Astrocyte (in vitro differentiated cells and primary cell): ENCODE measurements at regions not wholly inside any gene's neighbourhood (a gene's known extent, or its start where the extent isn't known, plus 50 kb on each side); places are given as distances from the start of the nearest gene placed in this dataset.

ENCODE experiments used
- DNase-seq: peaks from one replicate; pipeline ENCODE4 v3.0.0-alpha.2; 2010; ENCODE audit warnings: low read depth
- FAIRE-seq: peaks from 2 replicates; lab custom pipeline; 2011; peaks lifted over from hg19 to GRCh38; lab: Jason Lieb, UNC
- H2AFZ ChIP-seq: 2 replicates; pipeline ENCODE4 v1.6.0; 2012; ENCODE audit warnings: low read depth, low read length, inconsistent platforms
- H3K27ac ChIP-seq: 2 replicates; pipeline ENCODE4 v1.5.1; 2011; ENCODE audit warnings: low read depth, low read length, inconsistent platforms
- H3K27me3 ChIP-seq: 2 replicates; pipeline ENCODE4 v1.6.0; 2011; ENCODE audit warnings: low read length, inconsistent platforms; ENCODE audit not compliant: insufficient read depth
- H3K36me3 ChIP-seq: 2 replicates; pipeline ENCODE4 v1.5.1; 2011; ENCODE audit warnings: low read length, inconsistent platforms; ENCODE audit not compliant: insufficient read depth
- H3K4me1 ChIP-seq: 2 replicates; pipeline ENCODE4 v1.5.1; 2011; ENCODE audit warnings: low read length, inconsistent platforms; ENCODE audit not compliant: insufficient read depth
- H3K4me2 ChIP-seq: 2 replicates; pipeline ENCODE4 v1.6.0; 2012; ENCODE audit warnings: low read length, inconsistent platforms
- H3K4me3 ChIP-seq: 2 replicates; pipeline ENCODE4 v1.5.1; 2011; ENCODE audit warnings: low read depth, mild to moderate bottlenecking, low read length, inconsistent platforms; ENCODE audit not compliant: insufficient read depth
- H3K79me2 ChIP-seq: 2 replicates; pipeline ENCODE4 v1.6.0; 2012; ENCODE audit warnings: mild to moderate bottlenecking, low read length, inconsistent platforms; ENCODE audit not compliant: insufficient read depth
- H3K9ac ChIP-seq: 2 replicates; pipeline ENCODE4 v1.6.0; 2012; ENCODE audit warnings: mild to moderate bottlenecking, low read length, inconsistent platforms
- H3K9me3 ChIP-seq: 2 replicates; pipeline ENCODE4 v1.5.1; 2012; ENCODE audit warnings: low read depth, mild to moderate bottlenecking, low read length, inconsistent platforms; ENCODE audit not compliant: insufficient read depth
- H4K20me1 ChIP-seq: 2 replicates; pipeline ENCODE4 v1.6.0; 2012; ENCODE audit warnings: low read length, inconsistent platforms; ENCODE audit not compliant: insufficient read depth
- H3K27ac Mint-ChIP-seq: one replicate; pipeline ENCODE4 v1.8.0; 2021; ENCODE audit warnings: mild to moderate bottlenecking, mixed read lengths; ENCODE audit not compliant: unreplicated experiment
- H3K27me3 Mint-ChIP-seq: one replicate; pipeline ENCODE4 v1.8.0; 2021; ENCODE audit warnings: low read depth, mixed read lengths; ENCODE audit not compliant: unreplicated experiment
- H3K36me3 Mint-ChIP-seq: one replicate; pipeline ENCODE4 v1.8.0; 2021; ENCODE audit warnings: low read depth, mixed read lengths; ENCODE audit not compliant: unreplicated experiment
- H3K4me1 Mint-ChIP-seq: one replicate; pipeline ENCODE4 v1.8.0; 2021; ENCODE audit warnings: low read depth, mixed read lengths; ENCODE audit not compliant: unreplicated experiment
- H3K4me3 Mint-ChIP-seq: one replicate; pipeline ENCODE4 v1.8.0; 2021; ENCODE audit warnings: mild to moderate bottlenecking, moderate library complexity, mixed read lengths; ENCODE audit not compliant: unreplicated experiment
- H3K9me3 Mint-ChIP-seq: one replicate; pipeline ENCODE4 v1.8.0; 2021; ENCODE audit warnings: mild to moderate bottlenecking, mixed read lengths; ENCODE audit not compliant: unreplicated experiment
- EZH2 ChIP-seq: IDR thresholded peaks from 2 replicates; pipeline ENCODE4 v1.6.1; 2012; ENCODE audit warnings: mild to moderate bottlenecking, low read length, inconsistent platforms; ENCODE audit not compliant: insufficient read depth
- TF ChIP-seq, protein P1 (sequence below): IDR thresholded peaks from 2 replicates; pipeline ENCODE4 v1.5.1; 2011; ENCODE audit warnings: low read depth, mild to moderate bottlenecking, inconsistent platforms, low read length, moderate library complexity; ENCODE audit not compliant: insufficient read depth

DNA sequence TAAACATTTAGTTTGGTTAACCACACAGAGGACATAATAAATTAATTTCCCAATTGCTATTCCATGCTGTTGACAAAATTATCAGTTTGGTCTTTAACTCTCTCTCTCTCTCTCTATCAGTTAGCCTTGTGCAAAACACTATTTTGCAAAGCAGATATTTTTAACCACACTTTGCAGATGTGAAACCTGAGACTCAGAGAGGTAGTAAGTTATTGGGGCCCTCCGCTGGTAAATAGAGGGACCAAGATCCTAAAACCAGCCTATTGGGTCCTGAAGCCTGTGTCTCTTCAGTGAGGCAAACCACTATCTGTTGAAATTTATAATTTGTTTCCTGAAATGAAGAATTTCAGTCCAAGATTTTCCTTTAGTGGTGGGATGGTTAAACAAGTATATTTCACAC is 231.0 kb downstream of the SOD2 start:
- Mint-ChIP-seq H3K36me3 (no peaks in the 10 kb centered on the region), H3K4me1 (peaks cover 21% of the 10 kb centered on the region), H3K4me3 (no peak overlapping the region), H3K27ac (no peak overlapping the region), H3K9me3 (no peaks in the 10 kb centered on the region), H3K27me3 (no peaks in the 10 kb centered on the region)
- H2AFZ ChIP-seq, result no peak overlapping the region
- no peaks in the 10 kb centered on the region for H3K36me3 ChIP-seq
- no peak for FAIRE-seq
- H3K79me2 ChIP-seq, result no peaks in the 10 kb centered on the region
- H3K4me1 ChIP-seq, result no peaks in the 10 kb centered on the region
- H3K9ac ChIP-seq, result no peak overlapping the region
- H3K4me3 ChIP-seq, result no peak overlapping the region
- H3K27ac ChIP-seq, result no peak overlapping the region
- no peaks in the 10 kb centered on the region for H3K27me3 ChIP-seq
- TF ChIP-seq, protein P1, sequence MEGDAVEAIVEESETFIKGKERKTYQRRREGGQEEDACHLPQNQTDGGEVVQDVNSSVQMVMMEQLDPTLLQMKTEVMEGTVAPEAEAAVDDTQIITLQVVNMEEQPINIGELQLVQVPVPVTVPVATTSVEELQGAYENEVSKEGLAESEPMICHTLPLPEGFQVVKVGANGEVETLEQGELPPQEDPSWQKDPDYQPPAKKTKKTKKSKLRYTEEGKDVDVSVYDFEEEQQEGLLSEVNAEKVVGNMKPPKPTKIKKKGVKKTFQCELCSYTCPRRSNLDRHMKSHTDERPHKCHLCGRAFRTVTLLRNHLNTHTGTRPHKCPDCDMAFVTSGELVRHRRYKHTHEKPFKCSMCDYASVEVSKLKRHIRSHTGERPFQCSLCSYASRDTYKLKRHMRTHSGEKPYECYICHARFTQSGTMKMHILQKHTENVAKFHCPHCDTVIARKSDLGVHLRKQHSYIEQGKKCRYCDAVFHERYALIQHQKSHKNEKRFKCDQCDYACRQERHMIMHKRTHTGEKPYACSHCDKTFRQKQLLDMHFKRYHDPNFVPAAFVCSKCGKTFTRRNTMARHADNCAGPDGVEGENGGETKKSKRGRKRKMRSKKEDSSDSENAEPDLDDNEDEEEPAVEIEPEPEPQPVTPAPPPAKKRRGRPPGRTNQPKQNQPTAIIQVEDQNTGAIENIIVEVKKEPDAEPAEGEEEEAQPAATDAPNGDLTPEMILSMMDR, result no peak
- no peak for TF ChIP-seq EZH2
- H4K20me1 ChIP-seq, result no peaks in the 10 kb centered on the region
- H3K4me2 ChIP-seq, result no peak overlapping the region
- DNase-seq, result no peak
- H3K9me3 ChIP-seq, result no peaks in the 10 kb centered on the region

DNA sequence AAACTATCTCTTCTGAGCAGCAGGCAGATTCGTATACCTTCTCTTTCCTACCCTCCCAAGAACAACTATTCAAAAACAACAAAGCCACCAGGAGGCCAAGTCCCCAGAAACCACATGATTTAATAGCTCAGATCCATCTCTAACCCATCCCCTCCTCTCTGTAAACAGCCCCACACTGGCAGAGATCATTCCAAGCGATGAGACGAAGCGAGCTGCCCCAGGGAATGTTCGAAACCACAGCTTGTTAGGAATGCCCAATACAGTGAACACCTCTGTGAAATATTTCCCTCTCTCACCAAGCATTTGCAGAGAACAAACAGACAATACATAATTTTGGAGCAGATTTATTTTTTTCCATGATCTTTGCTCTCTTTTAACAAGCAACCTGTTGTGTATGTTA is 231.8 kb downstream of the SOD2 start:
- Mint-ChIP-seq H3K27ac (peak overlapping the region; percentile 60), H3K4me3 (peak overlapping the region; percentile 46), H3K4me1 (peaks cover 18% of the 10 kb centered on the region), H3K36me3 (no peaks in the 10 kb centered on the region), H3K9me3 (no peaks in the 10 kb centered on the region), H3K27me3 (no peaks in the 10 kb centered on the region)
- H3K27ac ChIP-seq, result no peak overlapping the region
- FAIRE-seq, result no peak
- TF ChIP-seq, protein P1, result no peak
- no peak for TF ChIP-seq EZH2
- no peak overlapping the region for H3K9ac ChIP-seq
- H3K79me2 ChIP-seq, result no peaks in the 10 kb centered on the region
- no peaks in the 10 kb centered on the region for H4K20me1 ChIP-seq
- no peak overlapping the region for H3K4me2 ChIP-seq
- no peak overlapping the region for H3K4me3 ChIP-seq
- H3K9me3 ChIP-seq, result no peaks in the 10 kb centered on the region
- no peaks in the 10 kb centered on the region for H3K27me3 ChIP-seq
- no peak for DNase-seq
- H3K36me3 ChIP-seq, result no peaks in the 10 kb centered on the region
- H2AFZ ChIP-seq, result no peak overlapping the region
- no peaks in the 10 kb centered on the region for H3K4me1 ChIP-seq

DNA sequence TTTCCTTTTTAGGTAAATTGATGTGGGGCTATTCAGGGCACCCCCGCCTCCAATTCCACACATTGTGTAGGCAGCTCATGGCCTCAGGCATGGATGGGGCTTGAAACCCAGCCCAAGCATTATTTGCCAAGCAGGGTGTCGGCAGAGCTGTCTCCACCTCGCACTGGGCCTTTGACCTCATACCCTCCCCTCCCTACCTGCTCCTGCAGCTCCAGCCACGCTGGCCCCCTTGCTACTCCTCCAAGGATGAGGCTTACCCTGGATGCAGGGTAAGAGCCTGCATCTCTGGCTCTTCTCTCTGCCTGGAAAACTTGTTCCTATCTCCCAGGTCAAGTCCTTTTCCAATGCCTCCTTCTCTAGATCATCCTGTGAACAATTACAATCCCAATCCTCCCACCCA is 232.6 kb downstream of the SOD2 start:
- Histone ChIP-seq H3K36me3 (no peaks in the 10 kb centered on the region), H3K27me3 (no peaks in the 10 kb centered on the region), H3K9me3 (no peaks in the 10 kb centered on the region), H3K9ac (no peak overlapping the region), H3K27ac (no peak overlapping the region), H3K4me1 (no peaks in the 10 kb centered on the region), H3K79me2 (no peaks in the 10 kb centered on the region), H3K4me2 (no peak overlapping the region), H3K4me3 (no peak overlapping the region), H2AFZ (no peak overlapping the region), H4K20me1 (no peaks in the 10 kb centered on the region)
- Mint-ChIP-seq H3K27ac (no peak overlapping the region), H3K4me1 (peaks cover 18% of the 10 kb centered on the region), H3K4me3 (no peak overlapping the region), H3K27me3 (no peaks in the 10 kb centered on the region), H3K9me3 (no peaks in the 10 kb centered on the region), H3K36me3 (no peaks in the 10 kb centered on the region)
- no peak for FAIRE-seq
- no peak for TF ChIP-seq EZH2
- TF ChIP-seq, protein P1, result no peak
- DNase-seq, result no peak
